Coronary artery (tissue), 2 donors: ENCODE measurements at regions not wholly inside any gene's neighbourhood (a gene's known extent, or its start where the extent isn't known, plus 50 kb on each side); places are given as distances from the start of the nearest gene placed in this dataset.
A peak's percentile ranks its signal among the peaks of the same experiment; 100 is the strongest.

Experiments used
- DNase-seq: peaks from one replicate; pipeline ENCODE4 v3.0.0-alpha.2; 2017; ENCODE audit warnings: low spot score
- H3K27ac ChIP-seq, 2 donors: fragments of 200-600 bp; sonication (generic); one replicate each; pipeline ENCODE4 v1.5.1; 2016 to 2019
- H3K4me3 ChIP-seq: fragments of 200-600 bp; sonication (generic); 2 replicates; pipeline ENCODE4 v1.5.1; 2016; ENCODE audit warnings: mild to moderate bottlenecking, moderate library complexity
- TF ChIP-seq, protein P1 (sequence below): fragments of 200-600 bp; sonication (generic); IDR thresholded peaks from one replicate; pipeline ENCODE4 v1.5.1; 2019; ENCODE audit warnings: antibody characterized with exemption

DNA sequence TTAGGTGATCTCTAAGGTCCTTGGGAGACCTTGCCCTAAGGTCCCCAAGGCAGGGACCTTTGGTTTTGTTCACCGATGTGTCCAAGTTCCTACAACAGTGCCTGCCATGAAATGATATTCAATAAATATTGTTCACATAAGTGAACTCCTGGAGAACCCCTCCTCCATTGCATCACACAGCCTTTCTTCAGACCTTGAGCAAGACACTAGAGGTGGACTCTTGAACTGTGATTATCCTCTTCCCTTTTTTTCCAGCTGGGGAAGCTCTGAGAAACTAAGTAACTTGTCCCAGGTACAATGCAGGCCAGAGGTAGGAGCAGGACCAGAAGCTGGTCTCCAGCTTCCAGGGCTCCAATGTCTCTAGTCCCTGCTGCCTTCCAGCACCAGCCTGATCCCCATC lies 76.6 kb upstream of the LMO1 start:
- Histone ChIP-seq H3K27ac (no peak overlapping the region), H3K4me3 (no peak overlapping the region)
- DNase-seq: no peak
- TF ChIP-seq, protein P1, sequence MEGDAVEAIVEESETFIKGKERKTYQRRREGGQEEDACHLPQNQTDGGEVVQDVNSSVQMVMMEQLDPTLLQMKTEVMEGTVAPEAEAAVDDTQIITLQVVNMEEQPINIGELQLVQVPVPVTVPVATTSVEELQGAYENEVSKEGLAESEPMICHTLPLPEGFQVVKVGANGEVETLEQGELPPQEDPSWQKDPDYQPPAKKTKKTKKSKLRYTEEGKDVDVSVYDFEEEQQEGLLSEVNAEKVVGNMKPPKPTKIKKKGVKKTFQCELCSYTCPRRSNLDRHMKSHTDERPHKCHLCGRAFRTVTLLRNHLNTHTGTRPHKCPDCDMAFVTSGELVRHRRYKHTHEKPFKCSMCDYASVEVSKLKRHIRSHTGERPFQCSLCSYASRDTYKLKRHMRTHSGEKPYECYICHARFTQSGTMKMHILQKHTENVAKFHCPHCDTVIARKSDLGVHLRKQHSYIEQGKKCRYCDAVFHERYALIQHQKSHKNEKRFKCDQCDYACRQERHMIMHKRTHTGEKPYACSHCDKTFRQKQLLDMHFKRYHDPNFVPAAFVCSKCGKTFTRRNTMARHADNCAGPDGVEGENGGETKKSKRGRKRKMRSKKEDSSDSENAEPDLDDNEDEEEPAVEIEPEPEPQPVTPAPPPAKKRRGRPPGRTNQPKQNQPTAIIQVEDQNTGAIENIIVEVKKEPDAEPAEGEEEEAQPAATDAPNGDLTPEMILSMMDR: no peak

DNA sequence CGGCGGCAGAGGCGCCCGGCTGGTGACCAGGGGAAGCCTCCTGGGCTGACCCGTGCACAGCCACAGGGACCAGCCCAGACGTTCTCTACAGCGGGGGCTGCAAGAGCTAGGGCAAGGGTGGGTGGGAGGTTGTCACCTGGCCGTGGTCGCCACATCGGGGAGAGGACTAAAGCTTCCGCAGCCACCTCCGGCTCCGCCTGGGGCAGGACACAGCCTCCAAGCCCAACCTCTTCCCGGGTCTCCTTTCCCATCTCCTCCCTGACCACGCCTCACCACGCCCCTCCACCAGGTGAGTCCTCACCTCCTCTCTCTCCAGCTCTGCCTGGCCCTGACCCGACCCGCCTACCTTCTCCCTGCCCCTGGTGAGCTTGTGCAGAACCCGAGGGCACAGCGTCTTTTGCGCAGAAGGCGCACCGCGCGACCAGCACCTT lies 75.9 kb upstream of the LMO1 start:
- TF ChIP-seq, protein P1: no peak
- no peak overlapping the region for H3K4me3 ChIP-seq
- DNase-seq: no peak
- no peak overlapping the region for H3K27ac ChIP-seq

DNA sequence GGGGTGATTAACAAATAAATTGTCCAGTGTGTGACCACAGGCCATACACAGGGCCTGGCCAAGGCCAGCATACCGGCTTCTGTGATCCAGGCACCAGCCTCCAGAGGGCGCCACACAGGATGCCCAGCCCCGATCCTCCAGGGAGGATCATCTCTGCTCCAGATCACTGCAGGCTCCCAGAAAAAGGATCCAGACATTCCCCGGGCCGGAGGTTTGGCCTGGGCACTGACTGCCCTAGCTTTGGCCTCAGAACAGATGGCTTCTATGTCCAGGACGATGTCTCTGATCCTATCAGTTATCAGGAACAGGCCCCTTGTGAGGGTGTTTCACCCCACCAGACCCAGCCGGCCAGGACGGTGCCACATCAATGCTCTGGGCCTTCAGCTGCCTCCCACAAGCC lies 74.5 kb upstream of the LMO1 start:
- TF ChIP-seq, protein P1: peak; percentile 23
- DNase-seq: no peak
- H3K4me3 ChIP-seq: no peak overlapping the region
- H3K27ac ChIP-seq: no peak overlapping the region

DNA sequence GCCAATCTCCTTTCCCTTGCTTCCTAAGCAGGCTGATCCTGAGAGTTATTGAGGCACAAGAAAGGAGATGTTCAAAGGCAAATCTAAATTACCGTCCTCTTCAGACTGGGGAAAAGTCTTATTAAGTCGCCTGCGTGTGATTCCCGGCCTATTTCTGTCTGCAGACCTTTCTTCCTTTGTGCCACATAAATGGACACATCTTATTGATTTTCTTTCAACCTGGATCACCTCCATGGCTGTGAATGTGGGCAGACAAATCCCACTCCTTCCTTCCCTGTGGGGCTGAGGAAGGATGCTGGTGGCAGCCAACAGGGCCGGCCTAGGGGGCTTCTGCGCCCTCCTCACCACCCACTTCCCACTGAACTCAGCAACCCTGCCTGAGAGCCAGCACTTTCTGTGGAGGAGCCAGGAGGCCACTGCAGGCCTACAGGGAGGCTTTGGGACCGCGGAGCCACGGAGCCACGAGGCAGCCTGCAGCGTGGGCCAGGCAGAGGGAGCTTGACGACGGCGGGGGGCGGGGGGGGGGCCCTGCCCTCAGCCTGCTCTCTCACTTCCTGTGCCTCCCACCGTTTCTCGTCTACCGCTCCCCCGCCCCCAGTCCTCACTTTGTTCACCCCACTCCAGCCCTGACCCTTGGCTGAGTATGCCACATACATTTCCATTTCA lies 73.6 kb upstream of the LMO1 start:
- no peak overlapping the region for H3K4me3 ChIP-seq
- DNase-seq: no peak
- TF ChIP-seq, protein P1: no peak
- no peak overlapping the region for H3K27ac ChIP-seq

DNA sequence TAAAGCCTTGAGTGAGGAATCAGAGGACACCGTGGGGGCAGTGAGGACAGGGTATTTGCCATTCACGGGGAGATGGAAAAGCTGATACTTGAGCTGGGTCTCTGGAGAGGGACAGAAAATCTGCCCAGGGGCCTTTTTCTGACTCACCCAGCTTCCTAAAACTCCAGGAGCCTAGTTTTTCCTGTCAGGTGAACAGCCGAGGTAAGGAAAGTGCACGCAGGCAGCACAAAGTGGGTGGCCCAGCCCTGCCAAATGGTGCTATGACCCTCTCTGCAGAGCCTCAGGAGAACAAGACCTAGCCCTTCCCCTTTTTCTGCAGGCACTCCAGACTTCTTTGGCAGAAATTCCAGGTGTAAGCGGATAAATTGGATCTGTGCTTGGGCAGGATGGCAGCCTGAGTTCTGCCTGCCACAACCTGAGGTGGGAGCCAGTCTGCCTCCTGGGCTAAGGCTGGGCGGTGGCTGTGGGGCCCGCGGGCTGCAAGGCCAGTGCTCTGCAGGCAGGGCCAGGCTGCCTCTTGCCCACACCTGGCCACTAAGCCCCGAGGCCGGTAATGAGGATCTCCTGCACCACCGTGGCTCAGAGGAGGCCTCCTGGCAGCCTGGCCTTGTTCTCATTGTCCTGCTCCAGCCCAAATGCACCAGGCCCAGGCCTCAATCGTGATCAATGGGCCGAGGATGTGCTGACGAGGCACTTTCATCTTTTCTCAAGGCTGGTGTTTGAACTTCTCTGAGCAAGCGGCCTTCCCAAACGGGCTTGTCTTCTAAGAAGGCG lies 72.9 kb upstream of the LMO1 start:
- Histone ChIP-seq H3K4me3 (no peak overlapping the region), H3K27ac (no peak overlapping the region)
- TF ChIP-seq, protein P1: no peak
- no peak for DNase-seq

DNA sequence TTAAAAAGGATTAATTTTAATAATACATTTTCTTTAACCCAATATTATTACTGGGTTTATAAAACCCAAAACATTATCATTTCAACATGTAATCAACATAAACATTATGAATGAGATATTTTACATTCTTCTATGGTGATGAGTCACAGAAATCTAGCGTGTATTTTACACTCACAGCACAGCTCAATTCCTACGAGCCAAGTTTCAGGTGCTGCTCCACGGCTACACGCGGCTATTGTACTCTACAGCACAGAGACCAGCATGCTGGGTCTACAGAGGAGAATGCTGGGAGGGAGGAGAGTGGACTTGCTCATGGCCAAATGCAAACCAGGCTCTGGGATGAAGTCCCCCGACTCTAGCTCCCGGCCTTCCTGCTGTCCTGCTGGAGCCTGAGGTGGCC lies 72.0 kb upstream of the LMO1 start:
- no peak overlapping the region for H3K4me3 ChIP-seq

More for the DNA sequence above, 72.0 kb upstream of the LMO1 start:
- no peak for DNase-seq
- TF ChIP-seq, protein P1: no peak
- no peak overlapping the region for H3K27ac ChIP-seq
